GM13976 (cell line): ENCODE measurements at regions not wholly inside any gene's neighbourhood (a gene's known extent, or its start where the extent isn't known, plus 50 kb on each side); places are given as distances from the start of the nearest gene placed in this dataset.

Experiments
- DNase-seq: peaks from one replicate; pipeline ENCODE4 v3.0.0; 2012; ENCODE audit warnings: low spot score
- in situ Hi-C: fragments of 300-500 bp; cut with MboI; formaldehyde crosslinking; loops from one replicate; pipeline ENCODE4 v1.12.0; 2022; ENCODE audit warnings: low sequenced_read_pairs, mixed read lengths, inconsistent platforms; ENCODE audit not compliant: unreplicated experiment
- TF ChIP-seq, protein P1 (sequence below): IDR thresholded peaks from 2 replicates; pipeline ENCODE4 v1.5.1; 2012; ENCODE audit warnings: borderline replicate concordance, mild to moderate bottlenecking; ENCODE audit not compliant: insufficient read depth; ENCODE audit errors: extremely low read depth, missing control alignments, control extremely low read depth

DNA sequence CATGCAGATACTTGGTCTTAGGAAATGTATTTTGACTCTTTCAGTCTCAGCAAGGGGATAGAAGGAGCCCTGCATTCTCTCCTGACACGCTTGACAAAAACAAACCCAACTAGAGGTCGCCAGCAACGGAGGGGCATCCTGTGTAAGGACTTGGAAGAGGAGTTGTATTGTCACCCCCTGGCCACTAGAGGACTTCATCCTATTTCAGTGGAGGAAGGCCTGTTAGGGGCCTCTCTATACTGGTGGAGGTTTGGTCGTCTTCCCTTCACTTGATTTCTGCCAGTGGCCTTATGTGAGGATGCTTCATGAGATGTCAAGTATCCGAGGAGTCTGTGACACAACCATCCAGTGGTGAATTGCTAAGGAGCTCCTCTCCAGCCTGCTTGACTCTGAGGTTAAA lies 122.8 kb upstream of the STC2 start:
- DNase-seq: peak; percentile 50
- TF ChIP-seq, protein P1, sequence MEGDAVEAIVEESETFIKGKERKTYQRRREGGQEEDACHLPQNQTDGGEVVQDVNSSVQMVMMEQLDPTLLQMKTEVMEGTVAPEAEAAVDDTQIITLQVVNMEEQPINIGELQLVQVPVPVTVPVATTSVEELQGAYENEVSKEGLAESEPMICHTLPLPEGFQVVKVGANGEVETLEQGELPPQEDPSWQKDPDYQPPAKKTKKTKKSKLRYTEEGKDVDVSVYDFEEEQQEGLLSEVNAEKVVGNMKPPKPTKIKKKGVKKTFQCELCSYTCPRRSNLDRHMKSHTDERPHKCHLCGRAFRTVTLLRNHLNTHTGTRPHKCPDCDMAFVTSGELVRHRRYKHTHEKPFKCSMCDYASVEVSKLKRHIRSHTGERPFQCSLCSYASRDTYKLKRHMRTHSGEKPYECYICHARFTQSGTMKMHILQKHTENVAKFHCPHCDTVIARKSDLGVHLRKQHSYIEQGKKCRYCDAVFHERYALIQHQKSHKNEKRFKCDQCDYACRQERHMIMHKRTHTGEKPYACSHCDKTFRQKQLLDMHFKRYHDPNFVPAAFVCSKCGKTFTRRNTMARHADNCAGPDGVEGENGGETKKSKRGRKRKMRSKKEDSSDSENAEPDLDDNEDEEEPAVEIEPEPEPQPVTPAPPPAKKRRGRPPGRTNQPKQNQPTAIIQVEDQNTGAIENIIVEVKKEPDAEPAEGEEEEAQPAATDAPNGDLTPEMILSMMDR: peak; percentile 20
- in situ Hi-C loops: no loop called here

DNA sequence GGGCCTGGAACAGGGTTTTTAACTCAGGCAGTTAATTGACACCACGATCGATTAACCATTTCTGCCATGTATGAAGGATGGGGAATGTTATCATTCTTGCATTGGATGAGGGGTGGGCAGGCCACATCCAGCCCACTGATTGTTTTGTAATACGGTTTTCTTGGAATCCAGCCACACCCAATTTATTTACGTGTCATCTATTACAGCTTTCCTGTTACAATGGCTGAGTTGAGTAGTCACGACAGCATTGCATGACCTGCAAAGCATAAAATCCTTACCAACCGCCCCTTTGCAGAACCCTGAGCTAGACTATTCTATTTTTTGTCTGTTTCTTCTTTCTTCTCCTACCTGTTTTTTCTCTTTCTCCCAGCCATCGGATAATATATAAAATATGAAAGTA lies 122.0 kb upstream of the STC2 start:
- DNase-seq: no peak
- in situ Hi-C loops: no loop called here
- TF ChIP-seq, protein P1: no peak

DNA sequence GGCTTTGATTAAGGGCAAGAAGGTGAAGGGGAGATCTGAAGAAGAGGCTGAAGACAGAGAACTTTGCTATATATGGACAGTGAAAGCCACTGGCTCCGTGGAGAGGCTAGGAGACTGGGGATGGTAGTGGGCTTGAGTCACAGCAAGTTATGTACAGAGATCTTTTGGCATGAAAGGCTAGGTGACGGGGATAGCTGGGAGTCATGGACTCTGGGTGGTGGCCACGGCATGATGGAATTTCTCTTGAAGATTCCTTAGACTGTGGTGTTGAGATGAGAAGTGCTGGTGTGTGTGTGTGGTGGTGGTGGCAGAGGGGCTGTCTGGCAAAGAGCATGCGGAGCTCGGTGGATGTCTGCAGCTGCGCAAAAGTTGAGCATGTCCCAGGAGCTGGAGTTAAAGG lies 120.6 kb upstream of the STC2 start:
- TF ChIP-seq, protein P1: no peak
- in situ Hi-C loops: no loop called here
- no peak for DNase-seq

DNA sequence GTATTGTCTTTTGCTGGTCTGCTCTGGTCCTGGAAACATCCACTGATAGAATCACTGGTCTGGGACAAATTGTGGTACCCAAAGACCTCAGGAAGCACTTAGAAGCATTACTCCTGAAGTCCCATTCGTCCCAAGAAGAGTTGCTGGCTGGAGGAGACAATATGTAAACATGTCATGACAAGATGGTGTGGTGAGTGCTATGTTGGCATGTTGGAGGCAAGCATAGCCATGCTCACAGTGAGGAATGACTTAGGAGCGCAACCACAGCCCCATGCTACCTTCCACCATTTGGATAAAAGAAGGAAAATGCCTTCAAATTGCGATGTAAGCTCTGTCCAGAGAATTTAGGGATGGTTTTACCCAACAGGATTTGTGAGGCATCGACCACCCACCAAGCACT lies 115.8 kb upstream of the STC2 start:
- in situ Hi-C loops: no loop called here
- TF ChIP-seq, protein P1: no peak
- DNase-seq: no peak

DNA sequence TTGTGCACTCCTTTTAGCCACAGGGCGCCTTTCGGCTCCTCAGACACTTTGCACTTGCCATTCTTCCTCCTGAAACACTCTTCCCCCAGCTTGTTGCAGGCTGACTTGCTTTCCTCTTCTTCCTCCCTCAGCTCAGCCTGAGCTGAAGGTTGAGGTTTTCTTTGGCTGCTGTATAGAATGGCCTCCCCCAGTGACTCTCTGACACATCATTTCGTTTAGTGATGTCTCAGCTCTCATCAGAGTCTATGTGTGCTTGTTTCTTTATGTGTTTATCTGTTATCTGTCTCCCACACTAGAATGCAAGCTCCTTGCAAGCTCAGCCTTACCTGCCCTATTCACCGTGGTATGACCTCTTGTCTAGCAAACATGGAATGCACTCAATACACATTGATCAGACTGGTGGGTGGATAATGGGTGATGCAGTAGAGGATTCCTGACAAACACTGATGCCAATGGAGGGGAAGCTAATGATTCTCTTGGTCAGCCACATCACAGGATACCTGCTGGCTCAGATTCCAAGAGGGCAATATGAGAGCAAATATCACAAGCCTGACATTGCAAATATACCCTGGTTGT lies 112.9 kb upstream of the STC2 start:
- DNase-seq: no peak
- in situ Hi-C loops: no loop called here
- TF ChIP-seq, protein P1: no peak

DNA sequence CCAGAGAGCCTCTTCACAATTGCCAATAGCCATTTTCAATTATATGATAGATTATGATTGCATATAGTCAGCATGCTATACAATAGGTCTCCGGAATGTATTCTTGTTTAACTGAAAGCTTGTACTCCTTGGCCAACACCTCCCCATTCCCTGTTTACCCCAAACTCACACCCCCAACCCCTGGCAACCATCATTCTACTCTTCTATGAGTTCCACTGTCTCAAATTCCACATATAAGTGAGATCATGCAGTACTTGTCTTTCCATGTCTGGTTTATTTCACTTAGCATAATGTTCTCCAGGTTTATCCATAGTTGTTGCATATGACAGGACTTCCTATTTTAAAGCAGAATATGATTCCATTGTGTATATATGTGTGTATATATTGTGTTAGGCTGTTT lies 110.7 kb upstream of the STC2 start:
- DNase-seq: no peak
- TF ChIP-seq, protein P1: no peak
- in situ Hi-C loops: no loop called here
